CD8-positive, alpha-beta memory T cell (primary cell): ENCODE measurements at regions not wholly inside any gene's neighbourhood (a gene's known extent, or its start where the extent isn't known, plus 50 kb on each side); places are given as distances from the start of the nearest gene placed in this dataset.

Experiments
- CTCF ChIA-PET: fragments of 350-600 bp; sonication (Branson Sonifier 250); formaldehyde crosslinking; loops from one replicate; lab custom pipeline; 2021; ENCODE audit warnings: antibody characterized with exemption; lab: Charles Lee
- POLR2A ChIA-PET: fragments of 350-600 bp; sonication (Branson Sonifier 250); formaldehyde crosslinking; loops from one replicate; lab custom pipeline; 2021; ENCODE audit warnings: antibody characterized with exemption; lab: Charles Lee
- DNase-seq, 5 donors: peaks; one replicate each; pipeline versions ENCODE4 v3.0.0 to v3.0.0-alpha.2; 2020 to 2022; ENCODE audit warnings: mixed read lengths in 1 of 5
- H3K27ac ChIP-seq: one replicate; pipeline ENCODE4 v1.7.0; 2013; ENCODE audit warnings: low read depth, mild to moderate bottlenecking, low read length, moderate library complexity
- H3K27me3 ChIP-seq: 2 replicates; pipeline ENCODE4 v1.7.0; 2013; ENCODE audit warnings: low read length, mild to moderate bottlenecking; ENCODE audit not compliant: insufficient read depth, poor library complexity, severe bottlenecking
- H3K36me3 ChIP-seq: 2 replicates; pipeline ENCODE4 v1.7.0; 2013; ENCODE audit warnings: mild to moderate bottlenecking, low read length, moderate library complexity; ENCODE audit not compliant: insufficient read depth
- H3K4me1 ChIP-seq: 2 replicates; pipeline ENCODE4 v1.7.0; 2013; ENCODE audit warnings: mild to moderate bottlenecking, low read length, moderate library complexity; ENCODE audit not compliant: insufficient read depth
- H3K4me3 ChIP-seq: 2 replicates; pipeline ENCODE4 v1.7.0; 2013; ENCODE audit warnings: mild to moderate bottlenecking, low read length
- H3K9me3 ChIP-seq: 2 replicates; pipeline ENCODE4 v1.7.0; 2013; ENCODE audit warnings: mild to moderate bottlenecking, low read length
- H3K27ac Mint-ChIP-seq, 8 donors: one replicate each; pipeline ENCODE4 v1.8.0; 2020 to 2021; ENCODE audit warnings: mixed read lengths in 8 of 8, mild to moderate bottlenecking in 6 of 8, inconsistent platforms in 3 of 8, moderate library complexity in 3 of 8
- H3K27me3 Mint-ChIP-seq, 2 donors: one replicate each; pipeline ENCODE4 v1.8.0; 2020 to 2021; ENCODE audit warnings: mixed read lengths in 2 of 2, mild to moderate bottlenecking in 1 of 2, moderate library complexity in 1 of 2
- H3K36me3 Mint-ChIP-seq, 3 donors: one replicate each; pipeline ENCODE4 v1.8.0; 2020 to 2021; ENCODE audit warnings: mixed read lengths in 3 of 3, inconsistent platforms in 1 of 3, mild to moderate bottlenecking in 1 of 3
- H3K4me1 Mint-ChIP-seq, 3 donors: one replicate each; pipeline ENCODE4 v1.8.0; 2020 to 2021; ENCODE audit warnings: mixed read lengths in 3 of 3, inconsistent platforms in 1 of 3, mild to moderate bottlenecking in 1 of 3
- H3K4me3 Mint-ChIP-seq, 7 donors: one replicate each; pipeline ENCODE4 v1.8.0; 2020 to 2021; ENCODE audit warnings: mixed read lengths in 7 of 7, mild to moderate bottlenecking in 6 of 7, moderate library complexity in 4 of 7, inconsistent platforms in 2 of 7
- H3K9me3 Mint-ChIP-seq, 5 donors: one replicate each; pipeline ENCODE4 v1.8.0; 2020 to 2022; ENCODE audit warnings: mixed read lengths in 5 of 5, mild to moderate bottlenecking in 3 of 5, moderate library complexity in 2 of 5, inconsistent platforms in 1 of 5

DNA sequence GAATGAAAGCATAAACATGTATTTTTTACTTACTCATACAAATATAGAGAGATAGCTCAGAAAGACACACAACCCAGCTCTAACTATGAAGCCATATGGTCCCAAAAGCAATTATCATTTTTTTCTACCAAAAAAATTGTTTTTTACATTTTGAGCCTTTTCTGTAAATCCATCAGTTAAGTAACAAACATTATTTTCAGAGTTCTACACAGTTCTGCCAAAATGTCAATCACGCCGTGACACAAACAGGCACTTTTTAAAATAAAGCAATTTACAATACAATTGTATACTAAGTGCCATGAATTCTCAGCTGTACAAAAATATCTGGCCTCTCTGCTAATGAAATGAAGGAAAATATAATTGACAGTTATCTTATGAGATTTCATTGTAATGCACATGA, 201.4 kb upstream of the ID4 start:
- CTCF ChIA-PET: no interaction called here
- no peaks in the 10 kb centered on the region for H3K27me3 ChIP-seq
- H3K9me3 ChIP-seq: no peaks in the 10 kb centered on the region
- Mint-ChIP-seq H3K4me3 (no peak overlapping the region), H3K27ac (no peak overlapping the region), H3K4me1 (no peaks in the 10 kb centered on the region), H3K9me3 (peaks cover 0 to 13% (median 6%) of the 10 kb centered on the region in 5 donors), H3K36me3 (no peaks in the 10 kb centered on the region), H3K27me3 (no peaks in the 10 kb centered on the region)
- H3K4me1 ChIP-seq: no peaks in the 10 kb centered on the region
- no peaks in the 10 kb centered on the region for H3K36me3 ChIP-seq
- POLR2A ChIA-PET: no interaction called here
- no peak overlapping the region for H3K27ac ChIP-seq
- no peak overlapping the region for H3K4me3 ChIP-seq
- DNase-seq: no peak

DNA sequence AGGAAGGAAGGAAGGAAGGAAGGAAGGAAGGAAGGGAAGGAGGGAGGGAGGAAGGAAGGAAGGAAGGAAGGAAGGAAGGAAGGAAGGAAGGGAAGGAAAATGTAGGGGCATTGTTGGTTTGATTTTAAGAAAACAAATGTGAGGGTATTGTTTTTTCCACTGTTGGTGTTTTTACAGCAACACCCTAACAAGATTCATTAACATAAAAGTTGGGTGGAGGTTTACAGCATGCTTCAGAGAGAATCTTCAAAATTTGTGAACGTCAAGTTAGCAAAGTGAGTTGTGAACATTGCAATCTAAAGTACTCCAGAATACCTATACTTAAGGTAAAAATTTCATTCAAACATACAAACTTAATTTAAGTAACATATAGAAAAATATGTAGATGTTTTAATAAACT, 200.2 kb upstream of the ID4 start:
- CTCF ChIA-PET: no interaction called here
- Histone ChIP-seq H3K36me3 (no peaks in the 10 kb centered on the region), H3K4me1 (no peaks in the 10 kb centered on the region), H3K4me3 (no peak overlapping the region), H3K27ac (no peak overlapping the region), H3K27me3 (no peaks in the 10 kb centered on the region), H3K9me3 (no peaks in the 10 kb centered on the region)
- no peak for DNase-seq
- Mint-ChIP-seq H3K27me3 (no peaks in the 10 kb centered on the region), H3K9me3 (peaks cover 0 to 13% (median 6%) of the 10 kb centered on the region in 5 donors), H3K4me3 (no peak overlapping the region), H3K36me3 (no peaks in the 10 kb centered on the region), H3K4me1 (no peaks in the 10 kb centered on the region), H3K27ac (no peak overlapping the region)
- POLR2A ChIA-PET: no interaction called here

DNA sequence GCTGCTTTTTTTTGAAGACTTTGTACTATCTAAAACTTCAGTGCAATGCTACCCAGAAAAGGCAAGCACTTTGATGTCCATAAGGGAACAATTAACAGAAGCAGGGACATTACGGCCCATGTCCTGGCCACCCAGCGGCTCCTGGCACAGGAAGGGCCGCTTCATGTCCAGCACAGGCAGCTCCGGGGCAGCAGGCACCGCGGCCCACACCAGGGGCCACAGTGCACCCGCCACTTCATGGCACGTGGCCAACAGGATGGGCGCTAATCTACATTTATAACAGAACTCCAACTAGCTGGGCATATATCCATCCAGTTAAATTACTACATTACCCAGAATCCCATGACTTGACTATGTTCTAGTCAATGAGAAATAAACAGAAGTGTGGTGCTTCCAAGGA, 198.2 kb upstream of the ID4 start:
- DNase-seq: no peak
- no peaks in the 10 kb centered on the region for H3K9me3 ChIP-seq
- H3K4me1 ChIP-seq: no peaks in the 10 kb centered on the region
- H3K36me3 ChIP-seq: no peaks in the 10 kb centered on the region
- Mint-ChIP-seq H3K36me3 (no peaks in the 10 kb centered on the region), H3K27me3 (no peaks in the 10 kb centered on the region), H3K27ac (no peak overlapping the region), H3K4me1 (no peaks in the 10 kb centered on the region), H3K4me3 (peak overlapping the region in 1 of 7 donors; percentile 9), H3K9me3 (peaks cover 0 to 13% (median 6%) of the 10 kb centered on the region in 5 donors)
- no peak overlapping the region for H3K27ac ChIP-seq
- H3K4me3 ChIP-seq: no peak overlapping the region
- H3K27me3 ChIP-seq: no peaks in the 10 kb centered on the region
- ChIA-PET CTCF (no interaction called here), POLR2A (no interaction called here)

DNA sequence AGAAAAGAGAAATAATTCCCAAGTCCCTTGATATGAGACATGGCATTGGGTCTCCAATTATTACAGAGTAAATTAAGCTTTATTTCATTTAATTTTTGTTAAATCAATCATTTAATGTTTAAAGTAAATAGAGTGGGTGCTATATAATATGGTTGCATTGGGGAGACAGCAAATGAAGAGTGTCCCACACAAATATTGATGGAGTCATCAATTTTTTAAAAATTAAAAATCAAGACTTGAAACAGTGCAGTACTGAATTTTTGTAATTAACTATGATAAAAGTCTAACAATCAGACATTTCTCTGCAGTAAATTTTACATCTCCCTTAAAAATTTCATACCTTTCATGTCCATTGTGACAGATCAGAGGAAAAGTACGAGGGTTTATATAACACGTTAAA, 193.9 kb upstream of the ID4 start:
- ChIA-PET POLR2A (no interaction called here), CTCF (no interaction called here)
- H3K27ac Mint-ChIP-seq: no peak overlapping the region
- no peak overlapping the region for H3K27ac ChIP-seq
- no peak overlapping the region for H3K4me3 Mint-ChIP-seq
- H3K4me1 ChIP-seq: no peaks in the 10 kb centered on the region
- H3K4me1 Mint-ChIP-seq: no peaks in the 10 kb centered on the region
- no peaks in the 10 kb centered on the region for H3K27me3 Mint-ChIP-seq
- no peak for DNase-seq
- peaks cover 0 to 7% (median 4%) of the 10 kb centered on the region in 5 donors for H3K9me3 Mint-ChIP-seq
- H3K9me3 ChIP-seq: no peaks in the 10 kb centered on the region
- no peaks in the 10 kb centered on the region for H3K27me3 ChIP-seq
- H3K36me3 Mint-ChIP-seq: no peaks in the 10 kb centered on the region
- H3K4me3 ChIP-seq: no peak overlapping the region
- H3K36me3 ChIP-seq: no peaks in the 10 kb centered on the region

DNA sequence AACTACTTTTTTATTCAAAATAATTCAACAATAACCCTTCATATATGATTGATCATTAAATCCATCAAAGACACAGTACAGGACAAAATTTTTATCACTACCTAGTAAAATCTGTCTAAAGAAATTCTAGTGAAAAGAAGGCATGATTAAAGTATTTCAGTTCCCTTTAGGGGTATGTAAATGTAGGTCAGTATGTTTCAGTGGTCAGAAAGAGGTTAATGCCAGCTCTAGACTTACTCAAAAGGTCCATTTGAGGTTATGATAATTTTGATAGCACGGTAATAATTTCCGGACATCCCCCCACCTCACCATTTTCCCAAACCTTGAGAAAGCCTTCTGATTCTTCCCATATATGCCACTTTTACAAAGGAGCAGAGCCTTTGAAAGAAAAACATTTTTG, 193.5 kb upstream of the ID4 start:
- Histone ChIP-seq H3K9me3 (no peaks in the 10 kb centered on the region), H3K4me1 (no peaks in the 10 kb centered on the region), H3K4me3 (no peak overlapping the region), H3K27me3 (no peaks in the 10 kb centered on the region), H3K36me3 (no peaks in the 10 kb centered on the region), H3K27ac (no peak overlapping the region)
- ChIA-PET CTCF (no interaction called here), POLR2A (no interaction called here)
- Mint-ChIP-seq H3K4me3 (no peak overlapping the region), H3K36me3 (no peaks in the 10 kb centered on the region), H3K4me1 (no peaks in the 10 kb centered on the region), H3K27me3 (no peaks in the 10 kb centered on the region), H3K27ac (no peak overlapping the region), H3K9me3 (peaks cover 0 to 7% (median 4%) of the 10 kb centered on the region in 5 donors)
- no peak for DNase-seq

DNA sequence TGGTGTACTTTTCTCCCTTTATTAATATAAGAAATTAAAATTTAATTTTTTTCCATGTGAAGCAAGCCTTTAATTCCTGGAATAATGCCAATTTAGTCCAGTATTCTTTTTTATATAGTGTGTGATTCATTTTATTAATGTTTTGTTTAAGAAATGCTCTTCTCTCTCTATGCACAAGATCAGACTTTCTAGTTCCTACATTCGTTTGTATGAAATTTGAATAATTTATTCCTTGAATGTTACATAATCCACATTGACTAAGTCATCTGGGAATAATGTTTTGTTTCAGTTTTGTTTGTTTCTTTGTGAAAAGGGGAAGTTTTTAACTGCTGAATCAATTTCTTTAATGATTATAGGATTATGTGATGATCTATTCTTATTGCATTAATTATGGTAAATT, 181.4 kb upstream of the ID4 start:
- ChIA-PET CTCF (no interaction called here), POLR2A (no interaction called here)
- no peaks in the 10 kb centered on the region for H3K4me1 ChIP-seq
- no peak for DNase-seq
- no peaks in the 10 kb centered on the region for H3K36me3 ChIP-seq
- no peaks in the 10 kb centered on the region for H3K9me3 ChIP-seq
- H3K4me1 Mint-ChIP-seq: no peaks in the 10 kb centered on the region
- H3K4me3 ChIP-seq: no peak overlapping the region
- H3K27ac ChIP-seq: no peak overlapping the region
- H3K27me3 ChIP-seq: no peaks in the 10 kb centered on the region
- peaks cover 0 to 9% (median 0%) of the 10 kb centered on the region in 5 donors for H3K9me3 Mint-ChIP-seq
- H3K27ac Mint-ChIP-seq: no peak overlapping the region
- H3K36me3 Mint-ChIP-seq: no peaks in the 10 kb centered on the region
- H3K4me3 Mint-ChIP-seq: no peak overlapping the region
- H3K27me3 Mint-ChIP-seq: no peaks in the 10 kb centered on the region

DNA sequence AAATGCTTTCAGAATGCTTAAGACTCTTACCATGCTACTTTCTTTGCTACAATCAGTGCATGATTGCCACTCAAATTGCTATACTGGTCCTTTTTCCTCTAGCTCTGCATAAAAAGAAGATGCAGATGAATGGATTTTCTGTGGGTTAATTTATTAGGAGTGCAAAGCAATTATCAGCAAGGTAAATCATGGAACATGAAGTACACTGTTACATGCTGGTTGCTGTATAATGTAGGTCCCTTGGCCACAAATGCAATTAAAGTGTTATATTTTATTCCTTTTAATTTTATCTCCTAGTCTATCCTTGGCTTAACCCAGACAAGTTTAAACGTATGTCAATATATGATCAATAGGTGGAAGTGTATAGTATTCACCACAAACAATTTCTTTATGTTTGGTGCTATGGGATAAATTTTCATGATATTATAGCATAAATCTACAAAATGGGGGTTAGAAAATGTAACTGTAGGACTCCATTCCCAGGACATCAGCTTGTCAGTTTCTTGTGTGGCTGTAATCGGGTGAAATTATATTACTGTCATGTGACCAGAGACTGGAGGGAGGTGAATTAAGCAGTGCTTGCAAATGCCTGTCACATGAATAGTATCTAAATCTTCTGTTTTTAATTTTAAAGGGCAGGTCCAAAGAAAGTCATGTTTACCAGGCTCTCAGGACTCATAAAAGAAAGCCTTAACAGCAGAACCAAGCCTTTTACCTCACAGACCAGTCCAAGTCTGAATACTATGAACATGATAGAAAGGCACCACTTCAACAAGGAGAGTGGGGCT, 176.9 kb upstream of the ID4 start:
- H3K4me3 Mint-ChIP-seq: no peak overlapping the region

DNA sequence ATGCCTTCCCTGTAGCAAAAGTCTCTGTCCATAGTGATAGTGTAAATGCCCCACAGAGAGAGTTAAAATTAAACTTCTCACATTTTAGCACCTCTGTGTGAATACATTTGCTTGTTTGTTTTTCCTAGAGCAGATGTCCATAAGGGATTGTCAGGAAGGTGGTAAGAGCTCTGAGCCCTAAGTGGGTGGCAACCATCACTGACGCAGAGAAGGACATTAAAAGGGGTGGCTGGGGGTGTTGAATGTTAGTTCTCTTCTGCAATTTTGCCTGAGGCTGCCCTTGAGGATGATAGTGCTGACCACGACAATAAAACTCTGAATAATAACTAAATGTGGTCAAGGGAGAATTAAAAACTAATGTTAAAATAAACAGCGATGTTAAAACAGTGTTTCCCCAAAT, 174.3 kb upstream of the ID4 start:
- H3K4me1 Mint-ChIP-seq: no peaks in the 10 kb centered on the region
- H3K9me3 Mint-ChIP-seq: peaks cover 0 to 5% (median 0%) of the 10 kb centered on the region in 5 donors
- CTCF ChIA-PET: no interaction called here
- H3K27me3 Mint-ChIP-seq: no peaks in the 10 kb centered on the region
- H3K27ac Mint-ChIP-seq: no peak overlapping the region
- Histone ChIP-seq H3K4me3 (no peak overlapping the region), H3K36me3 (no peaks in the 10 kb centered on the region), H3K27ac (no peak overlapping the region), H3K27me3 (no peaks in the 10 kb centered on the region), H3K9me3 (no peaks in the 10 kb centered on the region), H3K4me1 (no peaks in the 10 kb centered on the region)
- H3K4me3 Mint-ChIP-seq: no peak overlapping the region
- DNase-seq: no peak
- POLR2A ChIA-PET: no interaction called here
- H3K36me3 Mint-ChIP-seq: no peaks in the 10 kb centered on the region

More for the DNA sequence above, 176.9 kb upstream of the ID4 start:
- no peaks in the 10 kb centered on the region for H3K27me3 ChIP-seq
- H3K36me3 Mint-ChIP-seq: no peaks in the 10 kb centered on the region
- POLR2A ChIA-PET: no interaction called here
- H3K27ac Mint-ChIP-seq: no peak overlapping the region
- no peaks in the 10 kb centered on the region for H3K27me3 Mint-ChIP-seq
- H3K27ac ChIP-seq: no peak overlapping the region
- no peaks in the 10 kb centered on the region for H3K4me1 Mint-ChIP-seq
- no peak overlapping the region for H3K4me3 ChIP-seq
- H3K9me3 Mint-ChIP-seq: peaks cover 0 to 9% (median 0%) of the 10 kb centered on the region in 5 donors
- no peaks in the 10 kb centered on the region for H3K9me3 ChIP-seq
- DNase-seq: no peak
- no peaks in the 10 kb centered on the region for H3K36me3 ChIP-seq
- no peaks in the 10 kb centered on the region for H3K4me1 ChIP-seq
- CTCF ChIA-PET: no interaction called here
